Tibial artery (tissue), 4 donors: ENCODE measurements at regions not wholly inside any gene's neighbourhood (a gene's known extent, or its start where the extent isn't known, plus 50 kb on each side); places are given as distances from the start of the nearest gene placed in this dataset.

Experiments used
- DNase-seq, 2 donors: peaks; one replicate each; pipeline ENCODE4 v3.0.0-alpha.2; 2019
- H3K27ac ChIP-seq, 2 donors: fragments of 200-600 bp; sonication (generic) in 1 of 2; 1 replicate in 1 of 2; 2 replicates in 1 of 2; pipeline ENCODE4 v1.5.1; 2018 to 2019; ENCODE audit warnings: mild to moderate bottlenecking in 1 of 2
- H3K27me3 ChIP-seq, 2 donors: fragments of 200-600 bp; sonication (generic) in 1 of 2; one replicate each; pipeline versions ENCODE4 v1.5.1 to v1.6.0; 2016 to 2019
- H3K36me3 ChIP-seq, 3 donors: fragments of 200-600 bp; sonication (generic) in 2 of 3; one replicate each; pipeline ENCODE4 v1.5.1; 2016 to 2019; ENCODE audit warnings: mild to moderate bottlenecking in 2 of 3
- H3K4me1 ChIP-seq, 4 donors: fragments of 200-600 bp; sonication (generic) in 2 of 4; 1 replicate in 3 of 4; 2 replicates in 1 of 4; pipeline ENCODE4 v1.5.1; 2016 to 2019
- H3K4me3 ChIP-seq, 2 donors: fragments of 200-600 bp; sonication (generic) in 1 of 2; 1 replicate in 1 of 2; 2 replicates in 1 of 2; pipeline ENCODE4 v1.5.1; 2018 to 2019; ENCODE audit warnings: mild to moderate bottlenecking in 2 of 2
- H3K9me3 ChIP-seq, 3 donors: fragments of 200-600 bp; sonication (generic) in 1 of 3; one replicate each; pipeline ENCODE4 v1.5.1; 2016 to 2019
- CTCF ChIP-seq, 2 experiments: fragments of 200-600 bp in 1 of 2; fragments of 450-650 bp in 1 of 2; IDR thresholded peaks; one replicate each; pipeline ENCODE4 v1.5.1; 2017 to 2019; ENCODE audit warnings: antibody characterized with exemption in 2 of 2, mild to moderate bottlenecking in 1 of 2, moderate library complexity in 1 of 2
- intact Hi-C: fragments of 100-400 bp; cut with DNase I; formaldehyde crosslinking; loops from one replicate; pipeline ENCODE4 v1.15.0; 2023; ENCODE audit warnings: low total_unique reads

GRCh38 chr16:56072096-56072495 lies 119.2 kb upstream of the GNAO1 start:
- TF ChIP-seq CTCF (IDR thresholded peaks at IDR 0.05): no peak
- intact Hi-C loops: no loop called here
- no peak overlapping the region for H3K27ac ChIP-seq

GRCh38 chr16:56068816-56069215 lies 122.5 kb upstream of the GNAO1 start:
- no peak overlapping the region for H3K4me3 ChIP-seq
- no peaks in the 10 kb centered on the region for H3K36me3 ChIP-seq
- H3K27ac ChIP-seq: no peak overlapping the region
- H3K9me3 ChIP-seq: no peaks in the 10 kb centered on the region
- no peaks in the 10 kb centered on the region for H3K4me1 ChIP-seq
- no peak for TF ChIP-seq CTCF (IDR thresholded peaks at IDR 0.05)
- DNase-seq: no peak
- intact Hi-C loops: no loop called here
- no peaks in the 10 kb centered on the region for H3K27me3 ChIP-seq

More at GRCh38 chr16:56072096-56072495, 119.2 kb upstream of the GNAO1 start:
- Histone ChIP-seq H3K4me1 (no peaks in the 10 kb centered on the region), H3K4me3 (no peak overlapping the region), H3K27me3 (no peaks in the 10 kb centered on the region), H3K9me3 (no peaks in the 10 kb centered on the region), H3K36me3 (no peaks in the 10 kb centered on the region)
- no peak for DNase-seq

- Histone ChIP-seq H3K27me3 (no peaks in the 10 kb centered on the region), H3K27ac (no peak overlapping the region), H3K36me3 (no peaks in the 10 kb centered on the region), H3K4me3 (no peak overlapping the region), H3K9me3 (no peaks in the 10 kb centered on the region), H3K4me1 (no peaks in the 10 kb centered on the region)
- DNase-seq: no peak
- intact Hi-C loops: no loop called here
- no peak for TF ChIP-seq CTCF (IDR thresholded peaks at IDR 0.05)
Measured at GRCh38 chr16:56068314-56068713, 123.0 kb upstream of the GNAO1 start.

GRCh38 chr16:56067406-56067805 lies 123.9 kb upstream of the GNAO1 start:
- Histone ChIP-seq H3K27ac (no peak overlapping the region), H3K4me1 (no peaks in the 10 kb centered on the region), H3K36me3 (no peaks in the 10 kb centered on the region), H3K4me3 (no peak overlapping the region), H3K9me3 (no peaks in the 10 kb centered on the region), H3K27me3 (no peaks in the 10 kb centered on the region)
- intact Hi-C loops: no loop called here
- no peak for DNase-seq
- no peak for TF ChIP-seq CTCF (IDR thresholded peaks at IDR 0.05)

GRCh38 chr16:56066617-56067016 lies 124.7 kb upstream of the GNAO1 start:
- Histone ChIP-seq H3K36me3 (no peaks in the 10 kb centered on the region), H3K27ac (no peak overlapping the region), H3K4me3 (no peak overlapping the region), H3K9me3 (no peaks in the 10 kb centered on the region), H3K27me3 (no peaks in the 10 kb centered on the region), H3K4me1 (no peaks in the 10 kb centered on the region)
- TF ChIP-seq CTCF (IDR thresholded peaks at IDR 0.05): no peak
- intact Hi-C loops: no loop called here
- DNase-seq: no peak

GRCh38 chr16:56063111-56063510 lies 128.2 kb upstream of the GNAO1 start:
- Histone ChIP-seq H3K27ac (no peak overlapping the region), H3K27me3 (no peaks in the 10 kb centered on the region), H3K9me3 (no peaks in the 10 kb centered on the region), H3K36me3 (no peaks in the 10 kb centered on the region), H3K4me1 (no peaks in the 10 kb centered on the region), H3K4me3 (no peak overlapping the region)
- no peak for DNase-seq
- TF ChIP-seq CTCF (IDR thresholded peaks at IDR 0.05): no peak
- intact Hi-C loops: no loop called here
